GM19463 (cell line): ENCODE measurements at regions not wholly inside any gene's neighbourhood (a gene's known extent, or its start where the extent isn't known, plus 50 kb on each side); places are given as distances from the start of the nearest gene placed in this dataset.
"Not testable (repeated sequence)": the region's sequence is repeated elsewhere in the genome, so short reads cannot be mapped to it uniquely, and the experiment has no call there.

Experiments
- ATAC-seq: cut with Tn5 transposase; IDR thresholded peaks from one replicate; pipeline ENCODE4 v1.9.1; 2021; ENCODE audit warnings: mild to moderate bottlenecking, moderate library complexity; ENCODE audit not compliant: unreplicated experiment

DNA sequence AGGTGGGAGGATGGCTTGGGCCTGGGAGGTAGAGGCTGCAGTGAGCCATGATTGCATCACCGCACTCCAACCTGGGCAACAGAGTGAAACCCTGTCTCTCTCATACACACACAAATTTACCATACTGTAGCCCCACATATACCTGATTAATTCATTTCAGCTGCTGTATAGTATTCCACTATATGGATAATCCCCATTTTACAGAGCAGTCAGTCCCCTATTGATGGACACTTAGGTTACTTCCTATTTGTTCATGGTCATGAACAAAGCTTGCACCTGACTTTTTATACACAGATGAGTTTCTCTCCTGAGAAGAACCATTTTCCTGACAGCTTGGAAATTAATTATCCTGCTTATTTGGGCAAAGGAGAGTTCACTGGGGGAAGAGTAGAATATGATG is 59.2 kb downstream of the EMX2 start:
- ATAC-seq, result no peak

DNA sequence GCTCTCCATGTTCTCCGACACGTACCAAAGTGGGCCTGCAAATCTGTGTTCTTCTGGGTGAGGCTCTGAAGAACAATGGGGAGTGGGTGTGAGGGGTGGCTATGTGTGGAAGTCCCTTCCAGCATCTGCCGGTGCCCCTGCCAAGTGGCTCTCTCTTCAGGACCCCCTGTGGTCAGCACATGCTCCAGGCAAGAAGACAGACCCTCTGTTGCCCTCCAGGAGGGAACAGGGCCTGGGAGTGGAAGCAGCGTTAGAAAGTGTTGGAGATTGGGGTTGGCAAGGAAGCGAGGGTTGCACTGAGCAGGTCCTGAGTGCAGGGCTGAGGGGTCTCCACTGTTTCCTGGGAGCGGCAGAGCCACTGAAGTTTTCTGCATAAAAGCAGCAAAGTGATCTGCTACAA is 60.5 kb downstream of the EMX2 start:
- ATAC-seq, result no peak

DNA sequence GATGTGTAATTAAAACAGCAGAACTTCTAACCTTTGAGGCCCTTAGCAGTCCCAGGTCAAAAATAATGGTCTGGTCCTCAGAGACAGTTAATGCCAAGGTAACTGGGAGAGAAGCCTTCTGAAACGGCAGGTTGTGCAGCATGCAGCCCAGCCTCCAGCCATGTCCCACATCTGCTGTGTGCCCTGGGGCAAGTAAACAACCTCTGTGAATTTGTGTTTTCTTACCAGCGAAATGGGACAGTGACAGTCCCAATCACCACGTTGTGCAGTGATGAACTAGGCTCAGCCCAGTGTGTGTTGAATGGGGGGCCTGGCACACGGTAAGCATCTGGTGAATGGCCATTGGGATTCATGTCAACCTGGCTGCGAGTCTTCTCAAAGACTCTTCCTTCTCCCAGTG is 61.2 kb downstream of the EMX2 start:
- ATAC-seq, result no peak

DNA sequence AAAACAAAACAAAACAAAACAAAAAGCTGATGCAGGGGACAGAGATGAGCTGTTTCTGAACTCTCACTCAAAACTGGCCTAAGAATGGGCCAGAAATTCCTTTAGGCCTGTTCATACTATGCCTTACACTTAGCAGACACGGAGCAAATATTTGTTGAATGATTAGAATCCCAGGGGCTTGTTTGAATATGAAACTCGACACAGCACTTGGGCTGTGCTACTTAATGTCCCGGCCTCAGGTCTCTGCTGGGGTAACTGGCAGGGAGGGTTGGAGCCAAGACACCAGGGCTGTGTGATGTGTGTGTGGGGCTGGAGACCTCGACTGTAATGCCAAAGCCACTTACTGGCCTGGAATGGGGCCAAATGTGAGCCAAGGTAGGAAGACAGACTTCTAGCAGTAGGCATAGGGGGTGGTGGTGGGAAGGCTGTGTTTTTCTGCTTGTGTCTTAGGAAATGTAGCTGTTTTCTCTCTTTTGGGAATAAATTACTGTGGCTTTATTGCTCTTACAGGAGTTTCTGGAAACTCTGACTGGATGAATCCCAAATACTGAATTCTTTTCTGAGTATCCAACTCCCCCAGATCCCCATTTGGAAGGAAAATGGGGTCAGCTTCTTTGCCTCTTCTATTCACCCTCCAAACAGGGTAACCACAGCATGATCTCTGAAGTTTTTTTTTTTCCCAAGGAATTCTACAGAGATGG is 66.7 kb downstream of the EMX2 start:
- no peak for ATAC-seq

DNA sequence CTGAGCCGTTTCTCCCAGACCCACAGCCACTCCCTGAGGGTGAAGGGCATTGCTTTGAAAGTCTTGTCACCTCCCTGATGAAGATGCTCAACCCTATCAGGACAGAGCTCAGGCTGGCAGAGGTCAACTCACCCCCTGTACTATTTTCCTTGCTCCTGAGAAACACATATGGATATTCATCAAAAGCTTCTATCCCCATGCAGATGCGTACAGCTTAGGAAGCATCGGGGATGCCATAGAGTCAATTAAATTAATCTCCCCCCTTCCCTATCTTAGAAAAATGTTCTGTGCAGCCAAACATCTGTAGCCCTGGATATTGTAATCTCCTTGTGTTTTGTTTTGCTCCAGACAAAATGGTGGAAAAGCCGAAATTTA is 67.2 kb downstream of the EMX2 start:
- ATAC-seq, result no peak

DNA sequence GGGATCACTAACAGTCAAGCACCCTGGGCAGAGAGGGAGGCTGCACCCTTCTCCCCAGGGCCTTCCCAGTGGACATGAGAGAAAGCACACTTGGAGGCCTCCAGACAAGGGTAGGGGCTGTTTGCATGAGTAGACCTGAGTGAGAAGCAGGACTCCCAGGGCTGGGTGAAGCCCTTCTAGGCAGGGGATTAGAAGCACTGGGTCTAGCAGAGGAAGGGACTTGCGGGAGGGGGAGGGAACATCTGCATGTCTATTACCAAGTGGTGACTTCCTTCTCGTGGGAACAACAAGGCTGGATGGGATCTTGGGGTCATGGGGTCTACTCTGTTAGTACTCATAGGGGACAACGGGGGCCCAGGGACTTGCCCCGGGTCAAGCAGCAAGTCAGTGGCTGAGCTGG is 67.8 kb downstream of the EMX2 start:
- no peak for ATAC-seq

DNA sequence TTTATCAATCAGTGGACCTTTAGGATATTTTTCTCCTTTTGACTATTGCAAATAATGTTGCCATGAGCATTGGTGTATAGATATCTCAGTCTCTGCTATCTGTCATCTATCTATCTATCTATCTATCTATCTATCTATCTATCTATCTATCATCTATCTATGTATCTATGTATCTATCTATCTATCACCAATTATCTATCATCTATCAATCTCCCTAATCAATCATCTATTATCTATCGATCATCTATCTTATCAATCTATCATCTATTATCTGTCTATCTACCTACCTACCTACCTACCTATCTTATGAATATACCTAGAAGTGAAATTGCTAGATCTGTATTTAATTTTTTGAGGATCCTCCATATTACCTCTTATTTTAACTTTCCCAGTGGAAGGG is 69.6 kb downstream of the EMX2 start:
- no peak for ATAC-seq

DNA sequence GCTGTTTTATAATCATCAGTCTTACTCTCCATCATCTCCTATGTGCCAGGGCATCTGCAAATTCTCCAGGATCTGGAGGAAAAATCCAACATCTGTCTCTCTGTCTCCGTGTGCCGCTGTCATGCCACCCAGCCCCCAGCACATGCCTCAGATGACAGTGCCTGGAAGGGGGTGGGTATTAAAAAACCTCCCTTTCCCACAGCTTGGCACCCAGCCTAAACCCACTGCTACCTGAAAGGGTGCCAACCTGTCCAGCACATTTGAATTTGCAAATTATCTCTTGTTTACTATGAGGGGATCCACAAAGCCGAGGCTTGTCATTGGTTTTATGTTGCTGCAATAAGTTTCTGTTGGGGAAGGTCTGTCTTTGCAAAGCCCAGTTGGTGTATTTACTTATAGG is 73.1 kb downstream of the EMX2 start:
- ATAC-seq, result no peak

DNA sequence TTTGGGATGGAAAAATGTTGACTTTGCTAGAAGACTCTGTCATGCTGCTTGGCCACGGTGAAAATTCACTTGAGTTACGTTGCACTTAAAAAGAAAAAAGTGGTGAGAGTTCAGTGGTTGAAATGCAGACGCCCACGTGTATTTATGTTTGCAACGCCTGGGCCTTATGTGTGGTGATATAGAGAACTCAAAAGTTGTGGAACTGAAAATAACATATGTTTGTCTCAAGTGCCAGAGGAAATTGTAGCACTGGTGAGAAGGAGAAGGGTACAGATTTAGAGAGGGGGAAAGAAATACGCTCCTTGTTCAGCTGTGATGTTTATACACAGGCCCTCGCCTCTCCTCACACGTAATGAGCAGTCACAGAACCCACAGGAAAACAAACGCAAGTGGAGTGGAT is 73.6 kb downstream of the EMX2 start:
- no peak for ATAC-seq

DNA sequence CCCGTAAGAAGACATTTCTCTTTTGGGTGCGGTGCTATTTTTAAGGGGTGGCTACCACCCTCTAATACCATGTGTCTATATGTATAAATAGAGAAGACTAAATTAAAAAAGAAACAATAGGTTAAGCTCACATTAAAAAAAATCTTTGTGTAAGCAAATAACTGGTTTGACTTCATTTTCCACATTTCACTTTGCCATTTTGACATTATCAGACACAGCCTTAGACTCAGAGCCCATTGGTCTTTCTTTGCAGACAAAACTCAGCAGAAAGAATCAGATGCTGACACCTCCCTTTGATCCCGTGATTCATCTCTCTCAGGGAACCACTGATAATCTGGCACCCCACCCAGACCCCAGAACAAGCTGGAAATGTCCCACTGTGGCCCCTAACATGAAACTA is 74.5 kb downstream of the EMX2 start:
- ATAC-seq, result no peak

DNA sequence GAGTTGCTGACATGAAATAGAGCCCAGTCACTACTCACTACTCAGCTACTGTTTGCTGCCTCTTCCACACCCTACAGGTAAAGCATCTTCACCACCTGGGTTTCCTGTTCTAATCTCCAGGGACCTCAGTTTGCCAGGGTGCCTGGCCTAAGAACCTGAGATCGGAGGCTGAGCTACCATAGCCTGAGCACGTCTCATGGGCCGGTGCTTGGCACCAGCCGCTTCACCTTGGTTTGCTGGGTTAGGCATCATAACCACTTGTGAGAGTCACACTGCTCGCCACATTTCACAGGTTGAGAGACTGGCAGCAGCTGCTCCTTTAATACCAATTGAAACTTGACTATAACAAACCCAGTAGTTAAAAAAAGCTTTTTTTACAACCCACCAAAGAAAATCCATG is 75.1 kb downstream of the EMX2 start:
- no peak for ATAC-seq

DNA sequence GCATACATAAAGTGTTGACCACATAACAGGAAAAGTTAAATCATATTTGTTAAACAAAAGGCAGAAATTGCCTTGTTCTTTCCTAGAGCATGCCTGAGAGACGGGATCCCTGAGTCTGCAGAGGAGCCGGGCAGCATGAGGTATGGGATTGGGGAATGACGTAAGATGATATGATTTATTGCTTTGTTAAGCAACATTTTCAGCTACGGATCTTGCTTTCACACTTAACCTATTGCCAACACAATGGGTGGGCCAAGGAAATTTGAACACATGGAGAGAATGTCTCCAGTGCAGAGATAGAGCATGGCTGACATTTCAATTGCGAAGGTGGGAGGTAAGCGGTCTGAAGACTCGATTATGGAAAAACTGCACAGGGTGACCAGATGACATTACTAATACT is 76.7 kb downstream of the EMX2 start:
- ATAC-seq, result no peak

DNA sequence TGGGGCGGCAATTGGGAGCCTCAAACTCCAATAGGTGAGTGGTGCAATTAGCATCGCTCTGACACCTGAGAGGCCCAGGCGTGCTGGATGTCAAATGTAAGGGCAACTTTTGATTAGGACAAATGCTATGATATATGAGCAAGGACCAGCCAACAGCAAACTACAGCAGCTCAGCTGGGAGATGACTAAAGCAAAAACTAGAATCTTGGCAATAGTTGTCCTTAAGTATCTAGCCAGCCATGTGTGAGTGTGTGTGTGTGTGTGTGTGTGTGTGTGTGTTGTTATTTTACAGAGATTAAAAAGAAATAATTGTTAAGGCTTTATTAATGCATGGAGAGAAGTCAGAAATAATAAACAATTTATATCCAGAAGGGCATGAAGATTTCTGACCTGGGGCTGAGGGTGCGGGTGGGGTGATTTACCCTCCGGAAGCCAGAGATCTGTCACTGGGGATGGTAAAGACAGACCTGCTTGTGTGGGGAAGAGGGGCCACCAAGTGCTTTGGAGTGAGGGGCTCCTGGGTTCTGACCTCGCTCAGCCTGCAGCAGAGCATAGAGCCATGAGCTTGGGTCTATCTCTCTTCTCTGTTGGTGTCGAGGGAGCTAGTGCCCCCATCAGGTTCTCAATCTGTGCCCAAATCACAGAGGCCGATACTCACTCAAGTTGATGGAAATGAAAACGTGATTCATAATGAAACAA is 77.3 kb downstream of the EMX2 start:
- no peak for ATAC-seq

DNA sequence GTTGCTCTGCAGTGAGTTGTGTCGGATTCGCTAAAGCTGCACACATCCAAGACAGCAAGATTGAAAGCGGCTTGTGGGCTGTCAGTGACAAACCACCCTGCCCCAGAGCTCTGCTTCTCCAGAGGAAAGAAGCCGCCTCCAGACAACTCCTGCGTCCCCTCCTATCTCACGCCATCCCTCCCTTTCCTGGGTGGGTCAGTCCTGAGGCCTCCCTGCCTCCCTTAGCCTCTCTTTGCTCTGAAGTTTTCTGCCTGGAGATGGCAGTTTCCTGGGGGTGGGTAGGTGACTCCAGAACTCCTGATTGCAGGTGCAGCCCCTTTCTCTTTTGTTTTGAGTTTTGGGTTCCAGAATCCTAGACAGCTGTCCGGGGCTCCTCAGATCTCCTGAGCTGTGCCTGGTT is 78.7 kb downstream of the EMX2 start:
- ATAC-seq, result no peak

DNA sequence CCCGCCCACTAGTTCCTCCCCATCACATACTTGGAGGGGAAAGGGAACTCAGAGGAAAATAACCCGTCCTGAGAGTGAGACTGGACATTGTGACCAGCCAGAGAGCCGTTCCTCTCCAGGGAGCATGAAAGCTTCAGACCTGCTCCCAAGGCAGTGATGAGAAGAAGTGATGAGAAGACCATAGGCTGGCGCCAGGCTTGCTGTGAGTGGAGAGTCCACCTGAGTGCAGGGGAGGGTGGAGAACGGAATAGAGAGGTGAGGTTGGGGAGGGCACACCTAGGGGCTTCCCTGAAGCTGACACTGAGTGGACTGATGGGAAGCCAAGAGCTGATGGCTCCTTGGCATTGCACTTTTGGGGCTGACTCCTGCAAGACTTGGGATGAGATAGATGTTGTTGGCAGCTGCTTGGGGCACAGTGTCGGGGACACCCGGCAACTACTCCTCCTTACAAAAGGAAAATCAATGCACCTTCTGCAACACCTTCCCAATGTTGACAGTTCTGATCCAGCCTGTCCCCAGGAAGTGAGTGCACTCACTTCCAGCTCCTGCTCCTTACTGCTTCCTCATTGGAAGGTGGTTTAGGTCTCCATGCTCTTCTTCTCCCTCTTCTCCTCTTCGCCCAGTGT is 79.4 kb downstream of the EMX2 start:
- no peak for ATAC-seq

DNA sequence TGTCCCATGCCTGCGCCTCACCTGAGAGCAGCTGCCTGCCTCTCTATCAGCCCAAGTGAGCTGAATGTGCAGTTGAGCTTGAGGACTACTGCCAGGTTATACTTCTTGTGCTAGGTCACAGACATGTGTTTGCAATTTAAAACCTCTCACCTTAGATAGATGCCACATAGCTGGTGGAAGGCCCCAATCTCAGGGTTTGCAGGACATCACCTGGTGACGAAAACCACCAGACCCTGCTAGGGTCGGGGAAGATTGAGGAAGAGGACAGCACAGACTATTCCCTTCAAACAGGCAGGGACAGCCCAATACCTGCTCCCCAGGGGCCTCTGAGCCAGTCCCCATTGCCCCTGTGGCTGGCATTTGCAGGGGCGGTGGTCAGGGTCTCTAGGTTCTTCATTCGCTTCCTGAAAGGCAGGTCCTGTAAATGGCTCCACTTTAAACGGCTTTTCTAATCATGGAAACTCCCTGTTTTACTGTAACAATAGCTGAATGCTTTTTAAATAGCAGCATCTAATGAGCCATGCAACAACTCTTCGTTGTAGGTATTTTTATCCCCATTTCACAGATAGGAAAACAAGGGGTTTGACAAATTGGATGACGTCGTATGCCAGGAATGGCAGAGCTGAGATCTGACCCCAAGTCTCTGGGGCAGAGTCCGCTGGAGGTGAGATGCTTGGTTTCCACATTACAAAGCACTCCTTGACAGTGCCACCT is 80.1 kb downstream of the EMX2 start:
- ATAC-seq, result no peak

DNA sequence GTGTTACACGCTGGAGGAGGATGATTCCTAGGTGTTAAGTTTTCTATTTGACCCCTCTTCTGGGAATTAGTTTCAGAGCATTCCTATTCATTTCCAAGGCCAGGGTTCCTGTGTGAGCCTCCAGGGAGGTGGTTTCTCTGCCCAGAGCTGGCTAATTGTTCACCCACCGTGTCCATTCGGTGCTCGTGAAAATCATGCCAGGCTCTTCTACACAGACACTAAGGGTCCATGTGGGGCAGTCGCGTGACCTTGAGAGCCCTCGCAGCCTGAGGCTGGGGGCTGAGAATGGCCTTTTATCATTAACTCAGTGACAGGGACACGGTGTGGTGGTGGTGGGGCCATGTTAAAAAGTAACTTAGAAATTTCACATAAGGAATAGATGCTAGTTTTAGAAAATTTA is 83.7 kb downstream of the EMX2 start:
- no peak for ATAC-seq

DNA sequence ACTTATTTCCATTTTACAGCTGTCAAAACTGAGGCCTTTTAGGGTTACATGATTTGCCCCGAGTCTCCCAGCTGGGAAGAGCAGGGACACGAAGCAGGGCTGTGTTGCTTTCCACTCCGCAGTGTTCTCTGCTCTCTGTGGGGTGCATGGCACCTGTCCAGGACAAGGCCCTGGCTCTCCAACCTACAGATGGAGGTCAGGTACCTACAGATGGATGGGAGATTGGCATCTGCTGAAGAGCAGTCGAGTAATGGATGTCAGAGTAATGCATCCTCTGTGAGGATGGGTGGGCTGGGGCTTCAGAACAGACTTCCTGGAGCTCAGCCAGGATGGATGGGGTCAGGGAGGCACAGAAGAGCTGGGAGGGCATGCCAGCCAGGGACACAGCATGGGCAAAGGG is 85.0 kb downstream of the EMX2 start:
- no peak for ATAC-seq

DNA sequence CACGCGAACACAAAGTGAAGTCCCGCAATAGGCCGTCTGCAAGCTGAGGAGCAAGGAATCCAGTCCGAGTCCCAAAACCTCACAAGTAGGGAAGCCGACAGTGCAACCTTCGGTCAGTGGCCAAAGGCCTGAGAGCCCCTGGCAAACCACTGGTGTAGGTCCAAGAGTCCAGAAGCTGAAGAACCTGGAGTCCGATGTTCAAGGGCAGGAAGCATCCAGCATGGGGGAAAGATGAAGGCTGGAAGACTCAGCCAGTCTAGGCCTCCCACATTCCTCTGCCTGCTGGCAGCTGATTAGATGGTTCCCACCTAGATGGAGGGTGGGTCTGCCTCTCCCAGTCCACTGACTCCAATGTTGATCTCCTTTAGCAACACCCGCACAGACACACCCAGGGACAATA is 87.2 kb downstream of the EMX2 start:
- not testable (repeated sequence) for ATAC-seq

DNA sequence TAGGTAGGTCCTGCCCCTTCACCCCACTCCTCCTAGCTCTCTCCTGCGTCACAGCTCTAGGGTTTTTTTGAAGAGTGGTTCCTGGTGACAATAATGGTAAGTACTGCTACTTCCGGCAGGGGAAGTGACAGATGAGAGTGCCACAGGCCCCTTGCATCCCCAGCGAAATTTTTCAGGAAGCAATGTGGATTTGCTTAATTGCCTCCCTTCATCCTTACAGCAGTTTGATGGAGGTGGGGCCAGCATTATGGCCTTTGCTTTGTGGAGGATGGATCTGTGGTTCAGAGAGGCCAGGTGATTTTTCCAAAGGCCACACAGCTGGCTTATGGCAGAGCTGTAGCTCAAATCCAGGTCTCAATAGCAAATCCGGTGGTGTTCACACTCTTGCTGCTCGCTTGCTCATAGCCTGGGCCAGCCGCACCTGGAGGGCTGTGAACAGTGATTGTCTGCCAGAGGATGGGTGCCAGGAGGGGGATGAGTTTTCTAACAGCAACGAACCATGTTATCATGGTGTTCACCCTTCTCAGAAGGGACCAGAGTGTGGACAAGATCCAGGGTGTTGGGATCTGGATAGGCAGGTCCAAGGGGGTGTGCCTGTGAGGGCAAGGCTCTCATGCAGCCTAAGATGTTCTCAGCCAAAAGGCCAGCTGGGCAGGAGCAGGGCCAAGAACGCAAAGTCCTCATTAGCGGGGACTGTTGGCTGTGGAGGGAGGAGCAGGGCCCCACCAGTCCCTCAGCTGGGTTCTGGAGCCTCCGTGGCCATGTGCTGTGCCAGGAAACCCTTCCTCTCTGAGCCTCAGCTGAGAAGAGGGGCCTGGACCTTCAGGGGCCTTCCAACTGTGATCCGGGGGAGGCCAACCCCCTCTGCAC is 89.0 kb downstream of the EMX2 start:
- no peak for ATAC-seq

DNA sequence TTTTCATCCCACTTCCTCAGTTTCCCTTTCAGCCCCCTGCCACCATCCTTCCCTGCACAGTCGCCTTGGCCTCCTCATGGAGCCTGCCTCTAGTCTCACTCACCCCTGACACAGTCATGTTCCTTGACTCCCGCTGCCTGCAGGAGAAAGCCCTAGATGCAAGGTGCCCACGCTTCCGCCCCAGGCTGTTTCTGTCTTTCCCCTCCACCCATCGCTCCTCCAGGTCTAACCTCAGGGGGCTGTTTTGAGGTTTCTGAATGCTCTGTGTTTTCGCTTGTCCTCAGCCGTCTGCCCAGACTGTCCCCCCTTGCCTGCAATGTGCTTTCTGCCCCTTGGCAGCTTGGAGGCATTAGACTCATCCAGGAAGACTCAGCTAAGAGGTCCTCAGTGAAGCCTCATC is 89.9 kb downstream of the EMX2 start:
- no peak for ATAC-seq
